LNCAP (cell line): ENCODE measurements at regions not wholly inside any gene's neighbourhood (a gene's known extent, or its start where the extent isn't known, plus 50 kb on each side); places are given as distances from the start of the nearest gene placed in this dataset.

ENCODE experiments used
- TF ChIP-seq, protein P1 (sequence below): fragments of 450-650 bp; IDR thresholded peaks from 2 replicates; pipeline ENCODE4 v1.5.1; 2017; ENCODE audit warnings: mild to moderate bottlenecking

DNA sequence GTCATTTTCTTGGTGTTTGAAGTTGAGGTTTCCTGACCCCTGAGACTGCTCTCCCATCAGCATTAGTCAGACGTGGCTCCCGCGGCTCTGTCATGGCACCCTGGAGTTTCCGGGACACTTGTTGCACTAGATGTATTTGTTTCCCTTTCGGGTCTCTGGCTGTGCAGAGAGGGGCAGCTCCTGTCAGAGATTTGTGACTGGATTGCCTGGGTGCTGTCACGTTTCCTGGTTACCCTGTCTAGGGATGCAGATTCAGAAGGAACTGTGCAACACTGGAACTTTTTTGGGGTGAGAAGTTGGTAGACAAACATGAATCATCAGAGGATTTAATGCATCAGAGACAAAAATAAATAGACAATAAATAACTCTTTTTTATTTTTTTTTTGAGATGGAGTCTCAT lies 431.8 kb upstream of the MAN1A1 start:
- TF ChIP-seq, protein P1, sequence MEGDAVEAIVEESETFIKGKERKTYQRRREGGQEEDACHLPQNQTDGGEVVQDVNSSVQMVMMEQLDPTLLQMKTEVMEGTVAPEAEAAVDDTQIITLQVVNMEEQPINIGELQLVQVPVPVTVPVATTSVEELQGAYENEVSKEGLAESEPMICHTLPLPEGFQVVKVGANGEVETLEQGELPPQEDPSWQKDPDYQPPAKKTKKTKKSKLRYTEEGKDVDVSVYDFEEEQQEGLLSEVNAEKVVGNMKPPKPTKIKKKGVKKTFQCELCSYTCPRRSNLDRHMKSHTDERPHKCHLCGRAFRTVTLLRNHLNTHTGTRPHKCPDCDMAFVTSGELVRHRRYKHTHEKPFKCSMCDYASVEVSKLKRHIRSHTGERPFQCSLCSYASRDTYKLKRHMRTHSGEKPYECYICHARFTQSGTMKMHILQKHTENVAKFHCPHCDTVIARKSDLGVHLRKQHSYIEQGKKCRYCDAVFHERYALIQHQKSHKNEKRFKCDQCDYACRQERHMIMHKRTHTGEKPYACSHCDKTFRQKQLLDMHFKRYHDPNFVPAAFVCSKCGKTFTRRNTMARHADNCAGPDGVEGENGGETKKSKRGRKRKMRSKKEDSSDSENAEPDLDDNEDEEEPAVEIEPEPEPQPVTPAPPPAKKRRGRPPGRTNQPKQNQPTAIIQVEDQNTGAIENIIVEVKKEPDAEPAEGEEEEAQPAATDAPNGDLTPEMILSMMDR = no peak

DNA sequence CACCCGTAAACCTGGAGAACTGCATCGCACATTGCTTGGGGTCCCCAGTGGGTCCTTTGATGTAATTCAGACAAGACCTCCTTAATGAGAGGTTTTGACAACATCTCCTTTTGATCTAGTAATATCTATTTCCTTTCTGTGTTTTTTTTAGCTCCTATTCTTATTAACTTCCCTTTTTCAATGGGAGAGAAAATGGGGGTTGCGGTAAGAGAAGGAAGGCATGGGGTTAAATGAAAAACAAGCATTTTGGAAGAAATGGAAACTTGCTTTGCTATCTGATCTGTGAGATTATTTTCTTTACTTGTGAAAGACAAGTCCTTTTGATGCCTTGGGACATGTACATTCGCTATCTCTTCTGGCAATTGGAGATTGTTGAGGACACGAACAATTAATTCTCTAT lies 418.6 kb upstream of the MAN1A1 start:
- TF ChIP-seq, protein P1 = no peak

DNA sequence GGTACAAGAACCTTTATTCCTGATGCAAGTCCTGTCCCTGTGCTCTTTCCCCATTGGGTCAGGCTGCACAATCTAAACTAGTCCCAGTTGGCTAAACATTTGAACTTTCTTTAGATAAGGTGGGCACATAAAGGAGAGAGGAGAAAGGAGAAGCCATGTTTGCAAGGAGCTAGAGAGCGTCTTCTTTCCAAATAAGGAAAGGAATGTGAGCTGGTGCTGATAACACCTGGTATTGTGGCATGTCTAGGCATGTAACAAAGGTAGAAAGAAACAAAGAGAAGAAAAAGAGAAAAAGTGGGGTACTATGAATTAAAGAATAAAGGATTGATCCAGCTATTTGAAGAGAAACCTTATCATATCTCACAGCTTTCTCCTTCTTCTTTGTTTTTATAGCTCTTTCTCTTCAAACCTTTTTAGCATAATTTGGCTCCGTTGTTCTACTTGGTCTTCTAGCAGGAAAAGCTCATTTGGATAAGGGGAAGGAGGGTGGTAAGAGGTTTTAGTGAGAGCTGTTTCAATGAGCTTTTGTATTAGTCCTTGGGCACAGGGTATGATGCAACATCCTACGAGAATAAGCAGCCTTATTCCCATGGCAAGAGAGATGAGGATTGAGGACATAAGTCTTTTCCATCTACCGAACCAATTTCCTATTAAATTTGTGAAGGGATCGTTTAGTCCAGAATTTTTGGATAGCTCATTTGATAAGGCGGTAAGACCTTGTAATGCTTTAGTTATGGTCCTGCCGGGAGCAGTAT lies 415.5 kb upstream of the MAN1A1 start:
- TF ChIP-seq, protein P1 = no peak

DNA sequence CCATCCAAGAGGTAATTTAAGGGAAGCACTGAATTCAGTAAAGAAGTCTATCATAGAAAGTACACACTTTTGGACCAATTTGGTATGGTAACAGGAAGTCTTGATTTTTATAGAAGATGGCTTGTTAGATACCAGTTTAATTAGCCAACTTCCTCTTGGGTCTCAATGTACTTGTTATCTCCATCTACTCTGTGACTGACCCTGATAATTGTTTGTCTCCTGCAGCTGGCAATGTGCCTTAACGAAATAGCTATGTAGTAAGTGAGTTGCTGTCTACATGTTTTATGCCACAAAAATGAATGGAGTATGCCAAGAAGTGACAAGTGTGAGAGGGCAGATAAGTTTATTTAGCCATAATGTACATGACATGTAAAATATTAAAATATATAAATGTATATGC lies 410.5 kb upstream of the MAN1A1 start:
- TF ChIP-seq, protein P1 = no peak

DNA sequence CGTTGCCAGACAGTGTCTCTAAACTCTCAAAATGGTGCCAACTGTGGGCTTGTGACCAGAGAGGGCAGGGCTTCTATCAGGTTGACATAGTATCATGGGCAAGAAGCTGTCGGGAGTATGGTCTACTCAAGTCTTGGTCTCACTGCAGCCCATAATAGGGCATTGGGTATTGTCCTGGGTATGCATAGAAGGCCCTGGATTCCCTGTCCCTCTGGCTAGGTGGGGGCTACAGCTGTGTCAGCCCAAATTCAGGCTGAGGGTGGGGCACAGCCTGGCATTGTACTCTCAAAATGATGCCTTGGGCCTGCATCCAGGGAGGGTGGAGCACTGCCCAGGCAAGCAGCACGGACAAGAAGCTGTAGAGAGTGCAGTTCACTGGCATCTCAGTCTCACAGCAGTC lies 408.8 kb upstream of the MAN1A1 start:
- TF ChIP-seq, protein P1 = no peak

DNA sequence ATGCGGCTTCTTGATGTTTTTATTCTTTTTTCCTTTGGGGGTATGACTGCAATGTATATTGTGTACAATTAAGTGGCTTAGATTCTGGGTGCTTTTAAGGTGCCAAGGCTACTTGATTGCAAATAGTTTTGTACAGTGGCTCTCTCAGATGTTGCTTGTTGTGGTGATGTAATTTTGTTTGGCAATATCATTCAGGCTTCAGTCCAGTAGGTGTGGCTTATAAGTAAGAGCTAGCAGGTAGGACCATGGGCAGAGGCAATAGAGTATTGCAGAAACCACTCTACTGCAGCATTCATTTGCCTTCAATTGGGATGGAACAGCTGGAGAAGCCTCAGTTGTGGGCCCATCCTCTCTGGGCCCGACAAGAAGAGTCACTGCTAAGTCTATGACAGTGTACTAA lies 407.9 kb upstream of the MAN1A1 start:
- TF ChIP-seq, protein P1 = no peak

DNA sequence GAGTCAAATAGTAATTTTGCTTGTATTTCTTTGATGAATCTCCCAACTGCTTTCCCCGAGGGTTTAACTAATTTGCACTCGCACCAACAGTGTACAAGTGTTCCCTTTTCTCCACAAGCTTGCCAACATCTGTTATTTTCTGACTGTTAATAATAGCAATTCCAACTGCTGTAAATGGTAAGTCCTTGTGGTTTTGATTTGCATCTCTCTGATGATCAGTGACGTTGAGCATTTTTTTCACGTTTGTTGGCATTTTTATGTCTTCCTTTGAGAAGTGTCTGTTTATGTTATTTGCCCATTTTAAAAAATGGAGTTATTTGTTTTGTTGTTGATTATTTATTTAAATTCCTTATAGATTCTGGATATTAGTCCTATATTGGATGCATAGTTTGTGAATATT lies 399.8 kb upstream of the MAN1A1 start:
- TF ChIP-seq, protein P1 = no peak
